Neural crest cell (in vitro differentiated cells): ENCODE measurements at regions not wholly inside any gene's neighbourhood (a gene's known extent, or its start where the extent isn't known, plus 50 kb on each side); places are given as distances from the start of the nearest gene placed in this dataset.

Experiments
- DNase-seq: peaks from one replicate; pipeline ENCODE4 v3.0.0; 2021; ENCODE audit warnings: low read depth, mixed read lengths, low spot score
- H3K27ac Mint-ChIP-seq: one replicate; pipeline ENCODE4 v1.8.0; 2021; ENCODE audit warnings: mild to moderate bottlenecking, mixed read lengths; ENCODE audit not compliant: unreplicated experiment
- H3K27me3 Mint-ChIP-seq: 2 replicates; pipeline ENCODE4 v1.8.0; 2021; ENCODE audit warnings: low read depth, mild to moderate bottlenecking, mixed read lengths
- H3K36me3 Mint-ChIP-seq: 2 replicates; pipeline ENCODE4 v1.8.0; 2021; ENCODE audit warnings: low read depth, mild to moderate bottlenecking, mixed read lengths
- H3K4me1 Mint-ChIP-seq: 2 replicates; pipeline ENCODE4 v1.8.0; 2021; ENCODE audit warnings: mixed read lengths
- H3K4me3 Mint-ChIP-seq: one replicate; pipeline ENCODE4 v1.8.0; 2021; ENCODE audit warnings: mild to moderate bottlenecking, mixed read lengths
- H3K9me3 Mint-ChIP-seq: 2 replicates; pipeline ENCODE4 v1.8.0; 2021; ENCODE audit warnings: mixed read lengths
- TF ChIP-seq, protein P1 (sequence below): fragments of 200-600 bp; sonication (generic); conservative IDR thresholded peaks from 2 replicates; pipeline ENCODE4 v1.5.0; 2021; ENCODE audit warnings: antibody characterized with exemption, mild to moderate bottlenecking

DNA sequence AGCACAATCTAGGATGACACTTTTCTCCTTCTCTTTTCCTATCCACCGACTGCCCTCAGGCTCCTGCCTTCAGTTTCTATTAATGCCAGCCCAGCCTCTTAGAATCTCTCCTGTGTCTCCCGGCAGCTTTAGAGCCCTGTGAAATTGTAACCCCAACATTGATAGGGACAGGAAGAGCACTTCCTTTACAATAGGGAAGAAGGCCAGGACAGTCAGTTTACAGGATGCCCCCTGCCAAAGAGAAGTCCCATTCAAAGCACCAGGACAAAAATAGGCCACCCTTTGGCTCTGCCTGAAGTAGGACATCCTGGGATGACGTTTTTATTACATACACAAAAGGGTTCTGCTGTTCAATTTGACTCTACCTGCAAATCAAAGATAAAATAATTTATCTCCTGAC lies 64.7 kb upstream of the ANK3 start:
- H3K4me1 Mint-ChIP-seq: peaks cover 9% of the 10 kb centered on the region
- no peak overlapping the region for H3K4me3 Mint-ChIP-seq
- H3K9me3 Mint-ChIP-seq: peaks cover 2% of the 10 kb centered on the region
- TF ChIP-seq, protein P1, sequence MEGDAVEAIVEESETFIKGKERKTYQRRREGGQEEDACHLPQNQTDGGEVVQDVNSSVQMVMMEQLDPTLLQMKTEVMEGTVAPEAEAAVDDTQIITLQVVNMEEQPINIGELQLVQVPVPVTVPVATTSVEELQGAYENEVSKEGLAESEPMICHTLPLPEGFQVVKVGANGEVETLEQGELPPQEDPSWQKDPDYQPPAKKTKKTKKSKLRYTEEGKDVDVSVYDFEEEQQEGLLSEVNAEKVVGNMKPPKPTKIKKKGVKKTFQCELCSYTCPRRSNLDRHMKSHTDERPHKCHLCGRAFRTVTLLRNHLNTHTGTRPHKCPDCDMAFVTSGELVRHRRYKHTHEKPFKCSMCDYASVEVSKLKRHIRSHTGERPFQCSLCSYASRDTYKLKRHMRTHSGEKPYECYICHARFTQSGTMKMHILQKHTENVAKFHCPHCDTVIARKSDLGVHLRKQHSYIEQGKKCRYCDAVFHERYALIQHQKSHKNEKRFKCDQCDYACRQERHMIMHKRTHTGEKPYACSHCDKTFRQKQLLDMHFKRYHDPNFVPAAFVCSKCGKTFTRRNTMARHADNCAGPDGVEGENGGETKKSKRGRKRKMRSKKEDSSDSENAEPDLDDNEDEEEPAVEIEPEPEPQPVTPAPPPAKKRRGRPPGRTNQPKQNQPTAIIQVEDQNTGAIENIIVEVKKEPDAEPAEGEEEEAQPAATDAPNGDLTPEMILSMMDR: no peak
- H3K36me3 Mint-ChIP-seq: no peaks in the 10 kb centered on the region
- no peaks in the 10 kb centered on the region for H3K27me3 Mint-ChIP-seq
- no peak overlapping the region for H3K27ac Mint-ChIP-seq
- DNase-seq: no peak

DNA sequence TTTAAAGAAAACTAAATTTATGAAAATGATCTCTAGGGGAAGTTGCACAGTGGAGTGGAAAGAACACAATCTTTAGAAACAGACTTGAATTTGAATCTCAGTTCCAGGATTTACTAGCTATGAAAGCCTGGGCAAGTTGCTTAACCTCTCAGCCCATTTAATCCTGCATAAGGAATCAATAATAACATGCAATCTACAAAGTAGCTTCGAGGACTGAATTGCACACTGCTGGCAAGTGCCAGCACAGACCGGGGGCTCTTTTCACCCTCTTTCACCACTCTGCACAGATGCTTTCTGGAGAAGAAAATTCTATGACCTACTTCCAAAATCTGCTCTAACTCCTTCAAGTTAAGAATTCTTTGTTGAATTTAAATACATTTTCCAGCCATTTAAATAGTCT lies 63.4 kb upstream of the ANK3 start:
- TF ChIP-seq, protein P1: no peak
- no peaks in the 10 kb centered on the region for H3K36me3 Mint-ChIP-seq
- H3K27me3 Mint-ChIP-seq: no peaks in the 10 kb centered on the region
- no peak for DNase-seq
- peaks cover 14% of the 10 kb centered on the region for H3K4me1 Mint-ChIP-seq
- peaks cover 2% of the 10 kb centered on the region for H3K9me3 Mint-ChIP-seq
- no peak overlapping the region for H3K4me3 Mint-ChIP-seq
- H3K27ac Mint-ChIP-seq: no peak overlapping the region

DNA sequence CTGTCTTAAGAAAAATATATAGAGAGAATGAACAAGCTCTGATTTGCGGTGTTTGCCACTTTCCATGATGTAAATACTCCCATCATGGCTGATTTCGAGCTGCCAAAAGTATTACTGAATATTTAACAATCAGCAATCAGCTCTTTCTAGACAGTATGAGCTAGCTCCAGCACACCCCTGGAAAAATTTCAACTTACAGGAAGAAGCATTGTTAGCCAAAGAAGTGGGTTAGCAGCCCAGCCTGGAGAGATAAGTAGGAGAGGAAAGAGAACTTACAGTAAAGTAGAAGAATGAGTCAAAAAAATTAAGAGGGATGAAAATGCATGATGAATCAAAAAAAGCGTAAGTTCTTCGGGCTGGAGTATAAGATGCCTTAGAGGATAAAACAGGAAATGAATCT lies 60.6 kb upstream of the ANK3 start:
- Mint-ChIP-seq H3K36me3 (no peaks in the 10 kb centered on the region), H3K9me3 (no peaks in the 10 kb centered on the region), H3K27ac (no peak overlapping the region), H3K4me3 (no peak overlapping the region), H3K27me3 (no peaks in the 10 kb centered on the region), H3K4me1 (peaks cover 14% of the 10 kb centered on the region)
- TF ChIP-seq, protein P1: no peak
- DNase-seq: no peak

DNA sequence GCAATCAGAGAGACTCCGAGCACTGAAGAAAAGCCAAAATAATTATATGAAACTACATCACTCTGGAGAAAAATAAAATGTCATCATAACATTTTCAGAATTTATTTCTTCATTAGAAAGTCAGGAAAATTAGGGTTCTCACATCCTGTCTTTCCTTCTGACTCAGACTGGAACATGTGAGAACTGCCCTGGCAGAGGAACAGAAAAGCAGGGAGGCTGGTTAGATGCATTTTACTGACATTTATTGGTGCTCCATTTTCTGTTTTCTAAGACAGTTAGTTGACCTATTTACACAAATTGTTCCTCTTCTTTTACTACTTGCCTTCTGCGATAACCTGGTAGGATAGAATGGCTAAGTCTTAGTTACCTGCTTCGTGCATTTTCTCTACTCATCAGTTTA lies 58.6 kb upstream of the ANK3 start:
- H3K4me3 Mint-ChIP-seq: no peak overlapping the region
- no peaks in the 10 kb centered on the region for H3K27me3 Mint-ChIP-seq
- no peaks in the 10 kb centered on the region for H3K36me3 Mint-ChIP-seq
- no peak overlapping the region for H3K27ac Mint-ChIP-seq
- H3K9me3 Mint-ChIP-seq: no peaks in the 10 kb centered on the region
- H3K4me1 Mint-ChIP-seq: peaks cover 5% of the 10 kb centered on the region
- TF ChIP-seq, protein P1: no peak
- no peak for DNase-seq

GRCh38 chr10:60446851-60447250 lies 57.2 kb upstream of the ANK3 start:
- no peak overlapping the region for H3K4me3 Mint-ChIP-seq
- TF ChIP-seq, protein P1: no peak
- H3K27me3 Mint-ChIP-seq: no peaks in the 10 kb centered on the region

More at GRCh38 chr10:60446851-60447250, 57.2 kb upstream of the ANK3 start:
- Mint-ChIP-seq H3K9me3 (no peaks in the 10 kb centered on the region), H3K4me1 (peaks cover 5% of the 10 kb centered on the region), H3K36me3 (no peaks in the 10 kb centered on the region), H3K27ac (no peak overlapping the region)
- DNase-seq: no peak
